GM19351 (cell line): ENCODE measurements at regions not wholly inside any gene's neighbourhood (a gene's known extent, or its start where the extent isn't known, plus 50 kb on each side); places are given as distances from the start of the nearest gene placed in this dataset.

Experiments used
- ATAC-seq: cut with Tn5 transposase; IDR thresholded peaks from one replicate; pipeline ENCODE4 v1.9.1; 2021; ENCODE audit warnings: mild to moderate bottlenecking, moderate library complexity; ENCODE audit not compliant: unreplicated experiment

GRCh38 chr6:132972254-132972653, 157.9 kb downstream of the RPS12 start:
- no peak for ATAC-seq

GRCh38 chr6:132972971-132973370, 158.6 kb downstream of the RPS12 start:
- ATAC-seq: no peak

DNA sequence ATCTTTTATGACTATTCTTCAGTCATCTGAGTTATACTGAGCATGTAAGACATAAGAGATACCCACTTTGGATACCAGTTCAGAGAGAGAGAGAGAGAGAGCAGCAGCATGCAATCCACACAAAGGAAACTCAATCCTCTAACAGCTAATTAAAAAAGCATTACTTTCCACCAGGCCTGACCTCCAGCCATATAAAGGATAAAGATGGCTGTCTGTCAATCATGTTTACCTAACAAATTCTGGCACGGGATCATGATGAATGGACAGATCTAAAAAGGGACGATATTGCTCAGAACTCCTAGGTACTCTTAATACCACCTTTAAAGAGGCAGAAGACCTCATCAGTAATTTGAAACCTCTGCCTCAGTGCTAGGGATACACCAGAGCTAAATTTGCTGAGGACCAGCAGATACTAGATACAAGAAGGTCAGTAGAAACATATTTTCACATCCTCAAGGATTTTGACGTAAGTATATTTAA, 159.2 kb downstream of the RPS12 start:
- no peak for ATAC-seq

DNA sequence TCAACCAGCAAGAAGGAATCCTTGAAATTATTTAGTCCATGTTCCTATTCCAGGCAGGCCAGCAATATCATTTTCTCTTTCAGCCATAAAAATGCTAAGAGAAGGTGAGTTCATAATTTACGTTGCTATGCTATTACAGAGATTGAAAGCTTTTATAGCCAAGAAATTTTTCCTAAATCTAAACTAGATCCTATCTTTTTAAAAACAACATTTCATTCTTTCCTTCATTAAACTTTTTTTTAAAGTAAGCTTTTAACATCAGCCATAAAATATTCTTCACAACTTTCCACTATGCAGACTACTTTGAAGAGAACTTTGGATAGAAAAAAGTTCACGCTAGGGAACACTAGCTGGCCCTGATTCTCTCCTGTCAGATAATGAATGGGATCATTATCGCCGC, 159.8 kb downstream of the RPS12 start:
- no peak for ATAC-seq

DNA sequence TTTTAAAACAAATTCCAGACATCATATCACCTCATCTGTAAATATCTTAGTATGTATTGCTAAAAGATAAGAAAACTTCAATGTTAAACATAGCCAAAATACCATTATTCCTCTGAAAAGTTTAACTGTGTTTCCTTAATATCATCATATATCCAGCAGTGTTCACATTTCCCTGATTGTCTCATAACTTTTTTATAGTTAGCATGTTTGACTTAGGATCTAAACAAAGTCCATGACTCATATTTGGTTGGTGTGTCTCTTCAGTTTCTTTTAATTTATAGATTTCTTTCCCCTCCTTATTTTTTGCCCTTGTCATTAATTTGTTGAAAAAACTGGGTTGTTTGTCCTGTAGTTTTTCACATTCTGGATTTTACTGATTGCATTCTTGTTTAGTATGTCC, 163.0 kb downstream of the RPS12 start:
- no peak for ATAC-seq

DNA sequence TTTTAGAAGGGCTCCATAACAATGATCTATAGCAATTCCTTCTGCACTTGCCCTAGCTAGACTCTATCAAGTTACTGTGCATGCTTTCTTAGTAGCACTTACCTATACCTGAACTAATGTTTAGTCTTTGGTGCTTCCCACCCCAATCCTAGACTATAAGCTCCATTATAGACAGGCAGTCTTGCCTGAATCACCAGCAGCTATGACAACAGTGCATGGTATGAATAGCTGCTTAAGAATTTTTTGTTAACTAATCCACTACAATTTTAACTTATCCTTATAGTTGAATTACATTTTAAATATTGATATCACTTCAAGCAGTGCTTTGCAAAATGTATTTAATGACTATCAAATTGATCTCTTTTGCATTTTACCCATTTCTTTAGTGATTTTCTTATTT, 164.3 kb downstream of the RPS12 start:
- no peak for ATAC-seq

DNA sequence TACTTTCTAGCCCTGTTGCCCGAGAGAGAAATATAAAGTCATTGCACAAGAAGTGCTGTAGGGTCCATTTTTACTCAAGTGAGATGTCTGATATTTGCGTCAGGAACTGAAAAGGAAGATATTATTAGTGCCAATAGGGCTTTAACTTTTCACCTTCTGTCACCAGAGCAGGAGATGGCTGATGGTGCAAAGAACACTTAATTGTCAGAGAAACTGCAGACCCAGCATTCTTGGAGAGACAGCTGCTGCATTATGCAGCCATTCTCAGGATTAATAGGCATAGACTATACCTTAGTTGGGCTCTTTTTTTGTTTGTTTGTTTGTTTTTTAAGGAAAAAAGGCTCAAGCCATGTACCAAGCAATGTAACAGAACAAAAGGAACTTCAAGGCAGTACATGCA, 179.4 kb downstream of the RPS12 start:
- ATAC-seq: no peak

GRCh38 chr6:132995009-132995408, 180.6 kb downstream of the RPS12 start:
- ATAC-seq: no peak

GRCh38 chr6:132995432-132995831, 181.1 kb downstream of the RPS12 start:
- ATAC-seq: no peak

DNA sequence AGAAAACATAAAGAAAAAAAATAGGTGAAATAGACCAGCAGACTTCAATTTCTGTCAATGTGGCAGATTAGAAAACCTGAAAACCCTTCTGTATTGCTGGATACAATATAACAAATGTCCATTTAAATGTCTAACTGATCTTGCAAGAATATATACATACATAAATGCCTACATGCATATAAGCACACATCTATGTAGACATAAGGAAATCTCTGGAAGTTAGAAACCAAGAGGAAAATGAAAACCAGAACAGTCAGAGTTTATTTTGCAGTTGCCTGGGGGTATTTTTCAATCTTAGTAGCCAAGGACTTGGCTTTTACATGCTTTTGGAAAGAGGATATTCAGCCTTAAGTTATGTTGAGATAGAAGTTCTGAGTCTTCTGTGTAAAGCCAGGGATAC, 184.0 kb downstream of the RPS12 start:
- no peak for ATAC-seq

DNA sequence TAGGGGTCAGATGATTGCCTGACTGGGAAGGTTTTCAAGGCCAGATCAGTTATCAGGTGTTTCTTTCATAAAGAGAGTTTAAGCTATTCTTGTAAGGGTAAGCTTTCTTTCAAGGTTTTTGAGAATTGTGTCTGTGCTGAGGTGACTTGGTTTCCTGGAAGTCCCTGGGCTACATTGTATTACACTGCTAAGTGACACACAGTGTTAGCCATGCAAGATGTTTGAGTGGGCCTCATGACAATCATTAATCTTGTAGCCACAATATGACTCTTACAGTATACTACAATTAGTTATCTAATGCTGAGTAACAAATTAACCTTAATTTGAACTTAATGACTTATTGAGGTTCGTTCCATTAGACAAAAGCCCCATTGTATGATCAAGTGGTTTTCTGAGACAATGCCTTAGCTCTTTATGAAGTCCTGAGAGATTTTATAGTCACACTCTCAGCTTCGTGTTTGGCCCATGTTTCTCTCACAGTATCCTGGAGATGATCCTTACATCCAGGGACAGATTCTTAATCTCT, 186.7 kb downstream of the RPS12 start:
- ATAC-seq: no peak

DNA sequence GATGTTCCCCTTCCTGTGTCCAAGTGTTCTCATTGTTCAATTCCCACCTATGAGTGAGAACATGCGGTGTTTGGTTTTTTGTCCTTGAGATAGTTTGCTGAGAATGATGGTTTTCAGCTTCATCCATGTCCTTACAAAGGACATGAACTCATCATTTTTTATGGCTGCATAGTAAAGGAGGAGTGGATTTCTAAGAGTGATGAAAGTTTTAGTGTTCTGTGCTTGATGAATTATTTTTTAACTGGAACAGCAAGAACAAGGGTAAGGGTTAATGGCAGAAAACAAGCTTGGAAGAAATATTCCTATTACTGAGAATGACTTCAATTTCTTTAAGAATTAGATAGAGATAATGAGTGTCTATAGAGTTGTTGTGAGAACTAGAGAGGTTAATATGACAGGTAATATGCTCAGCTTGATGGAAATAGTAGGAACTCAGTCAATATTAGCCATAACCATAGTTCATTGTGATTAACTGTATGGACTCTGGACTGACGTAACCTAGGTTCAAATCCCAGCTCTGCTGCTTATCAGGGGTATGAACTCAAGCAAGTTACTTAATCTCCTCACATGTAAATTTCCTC, 190.0 kb downstream of the RPS12 start:
- no peak for ATAC-seq

GRCh38 chr6:133012774-133013173, 198.4 kb downstream of the RPS12 start:
- no peak for ATAC-seq

DNA sequence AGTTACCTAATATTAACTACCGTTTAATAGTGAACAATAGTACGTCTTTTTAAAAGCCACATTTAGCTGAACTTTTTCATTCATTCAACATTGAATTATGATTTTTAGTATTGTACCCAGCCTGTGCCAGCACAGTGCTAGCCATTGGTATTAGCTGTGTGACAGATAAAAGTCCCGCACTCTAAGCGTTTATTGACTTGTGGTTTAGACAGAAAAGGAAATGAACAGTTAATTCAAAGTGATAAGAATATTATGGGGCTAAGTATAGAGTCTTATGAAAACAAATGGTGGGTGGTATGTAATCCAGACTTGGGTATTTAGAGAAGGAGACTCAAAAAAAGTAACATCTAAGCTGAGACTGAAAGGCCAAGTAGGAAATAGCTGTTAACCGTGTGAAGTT, 202.3 kb downstream of the RPS12 start:
- ATAC-seq: no peak

- no peak for ATAC-seq
Observed at GRCh38 chr6:133017581-133017980, 203.2 kb downstream of the RPS12 start.

DNA sequence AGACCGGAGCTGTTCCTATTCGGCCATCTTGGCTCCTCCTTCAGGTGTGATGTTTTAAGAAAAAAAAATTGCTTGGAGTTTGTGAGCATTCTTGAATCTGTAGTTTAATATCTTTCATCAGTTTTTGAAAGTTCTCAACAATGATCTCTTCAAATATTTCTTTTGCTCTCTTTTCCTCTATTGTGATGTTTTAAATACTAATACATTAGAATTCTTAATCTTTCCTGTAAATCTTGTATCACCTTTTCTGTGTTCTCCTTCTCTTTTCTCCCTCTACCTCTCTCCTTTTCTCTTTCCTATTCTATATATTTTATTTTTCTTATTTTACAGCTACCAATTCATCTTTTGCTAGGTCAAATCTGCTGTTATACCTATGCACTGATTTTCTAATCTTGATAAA, 212.3 kb downstream of the RPS12 start:
- ATAC-seq: no peak

DNA sequence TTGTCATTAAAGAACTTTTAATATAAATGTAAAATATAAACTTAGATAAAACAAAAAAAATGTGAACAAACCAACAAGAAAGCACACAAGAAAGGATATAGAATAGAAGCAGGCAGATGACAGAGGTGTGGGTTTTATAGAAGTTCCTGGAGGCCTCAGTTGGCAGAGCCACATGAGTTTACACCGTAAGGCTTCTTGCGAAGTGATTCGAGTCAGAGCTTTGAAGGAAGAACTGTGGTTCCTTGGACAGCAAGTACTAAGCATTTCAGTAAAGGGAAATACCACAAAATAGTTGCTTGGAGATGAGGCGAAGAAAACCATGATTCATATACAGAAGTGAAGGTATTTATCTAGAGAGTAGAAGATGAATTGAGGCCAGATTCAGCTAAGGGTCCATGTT, 207.9 kb upstream of the EYA4 start:
- no peak for ATAC-seq

- no peak for ATAC-seq
Observed at GRCh38 chr6:133034509-133035206, 206.5 kb upstream of the EYA4 start.

GRCh38 chr6:133040094-133040802, 200.9 kb upstream of the EYA4 start:
- ATAC-seq: no peak

- no peak for ATAC-seq
Observed at GRCh38 chr6:133040803-133041419, 200.2 kb upstream of the EYA4 start.

DNA sequence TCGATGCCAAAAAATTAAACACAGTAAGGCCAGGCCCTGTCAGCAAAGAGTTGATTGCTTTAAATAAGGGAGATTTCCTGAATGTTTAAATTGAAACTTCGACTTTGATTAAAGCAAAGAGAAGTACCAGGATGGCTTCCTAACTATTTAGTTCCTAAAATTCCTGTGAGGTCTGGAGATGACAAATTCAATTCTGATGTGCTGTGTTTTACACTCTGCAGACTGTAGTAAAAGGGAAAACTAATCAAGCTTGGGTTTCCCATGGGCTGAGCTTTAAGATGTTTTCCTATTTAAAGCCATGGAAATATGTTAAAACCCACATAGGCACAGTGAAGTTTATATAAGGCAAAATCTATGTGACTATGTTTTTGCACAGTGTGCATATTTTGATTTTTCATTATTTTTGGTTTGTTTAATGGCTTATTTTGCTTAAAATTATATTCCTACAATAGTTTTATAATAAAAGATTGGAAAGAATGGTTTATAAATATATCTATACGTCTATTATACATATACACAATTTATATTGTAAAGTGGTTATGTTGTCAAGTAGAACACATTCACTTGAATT, 198.5 kb upstream of the EYA4 start:
- no peak for ATAC-seq
